Mesenchymal stem cell (in vitro differentiated cells and primary cell): ENCODE measurements at regions not wholly inside any gene's neighbourhood (a gene's known extent, or its start where the extent isn't known, plus 50 kb on each side); places are given as distances from the start of the nearest gene placed in this dataset.

Experiments
- DNase-seq: peaks from one replicate; pipeline ENCODE4 v3.0.0-alpha.2; 2013
- H2AFZ ChIP-seq: one replicate; pipeline ENCODE4 v1.6.1; 2013; ENCODE audit warnings: low read depth, mild to moderate bottlenecking, control low read depth, inconsistent platforms, low read length, moderate library complexity
- H2AK5ac ChIP-seq: 2 replicates; pipeline ENCODE4 v1.6.1; 2013; ENCODE audit warnings: low read length, moderate library complexity, mild to moderate bottlenecking, inconsistent platforms; ENCODE audit not compliant: severe bottlenecking
- H2BK120ac ChIP-seq: one replicate; pipeline ENCODE4 v1.6.1; 2013; ENCODE audit warnings: low read depth, mild to moderate bottlenecking, inconsistent platforms, low read length, moderate library complexity
- H2BK12ac ChIP-seq, 2 experiments: one replicate each; pipeline ENCODE4 v1.6.1; 2013; ENCODE audit warnings: inconsistent platforms in 2 of 2, low read length in 2 of 2, mild to moderate bottlenecking in 2 of 2, moderate library complexity in 2 of 2, control low read depth in 1 of 2
- H2BK15ac ChIP-seq: one replicate; pipeline ENCODE4 v1.6.1; 2013; ENCODE audit warnings: mild to moderate bottlenecking, low read depth, inconsistent platforms; ENCODE audit not compliant: poor library complexity, severe bottlenecking
- H2BK5ac ChIP-seq: 2 replicates; pipeline ENCODE4 v1.6.1; 2013; ENCODE audit warnings: low read depth, mild to moderate bottlenecking, low read length, control low read depth, inconsistent platforms; ENCODE audit not compliant: poor library complexity, severe bottlenecking
- H3K14ac ChIP-seq, 2 experiments: one replicate each; pipeline ENCODE4 v1.6.1; 2013; ENCODE audit warnings: inconsistent platforms in 2 of 2, low read length in 2 of 2, control low read depth in 1 of 2, mild to moderate bottlenecking in 1 of 2, moderate library complexity in 1 of 2
- H3K18ac ChIP-seq, 2 experiments: one replicate each; pipeline ENCODE4 v1.6.1; 2013; ENCODE audit warnings: inconsistent platforms in 2 of 2, low read length in 2 of 2, control low read depth in 1 of 2, low read depth in 1 of 2, mild to moderate bottlenecking in 1 of 2
- H3K23ac ChIP-seq, 2 experiments: one replicate each; pipeline ENCODE4 v1.6.1; 2013; ENCODE audit warnings: inconsistent platforms in 2 of 2, low read length in 2 of 2, mild to moderate bottlenecking in 2 of 2, moderate library complexity in 2 of 2, control low read depth in 1 of 2
- H3K27ac ChIP-seq: 2 replicates; pipeline ENCODE4 v1.5.1; 2013; ENCODE audit warnings: mild to moderate bottlenecking, moderate library complexity, low read length, control low read depth, inconsistent platforms; ENCODE audit not compliant: poor library complexity, severe bottlenecking
- H3K27me3 ChIP-seq, 2 experiments: 2 replicates each; pipeline versions ENCODE4 v1.6.1 to v1.7.0; 2013; ENCODE audit warnings: low read length in 2 of 2, mild to moderate bottlenecking in 2 of 2, moderate library complexity in 2 of 2, control low read depth in 1 of 2, inconsistent platforms in 1 of 2; ENCODE audit not compliant: control insufficient read depth in 1 of 2, insufficient read depth in 1 of 2
- H3K36me3 ChIP-seq, 2 experiments: 2 replicates each; pipeline versions ENCODE4 v1.6.1 to v1.7.0; 2013; ENCODE audit warnings: low read length in 2 of 2, control low read depth in 1 of 2, inconsistent platforms in 1 of 2, low read depth in 1 of 2, mild to moderate bottlenecking in 1 of 2; ENCODE audit not compliant: insufficient read depth in 2 of 2, control insufficient read depth in 1 of 2
- H3K4ac ChIP-seq, 2 experiments: one replicate each; pipeline ENCODE4 v1.6.1; 2013; ENCODE audit warnings: inconsistent platforms in 2 of 2, low read length in 2 of 2, mild to moderate bottlenecking in 2 of 2, moderate library complexity in 2 of 2, control low read depth in 1 of 2, low read depth in 1 of 2
- H3K4me1 ChIP-seq: 2 replicates; pipeline ENCODE4 v1.6.1; 2013; ENCODE audit warnings: low read depth, low read length, control low read depth; ENCODE audit not compliant: control insufficient read depth, insufficient read depth
- H3K4me2 ChIP-seq: 2 replicates; pipeline ENCODE4 v1.6.1; 2013; ENCODE audit warnings: low read length, mild to moderate bottlenecking, inconsistent platforms; ENCODE audit not compliant: poor library complexity, severe bottlenecking
- H3K4me3 ChIP-seq, 2 experiments: 2 replicates each; pipeline versions ENCODE4 v1.5.1 to v1.7.0; 2013; ENCODE audit warnings: low read length in 2 of 2, mild to moderate bottlenecking in 2 of 2, control low read depth in 1 of 2, low read depth in 1 of 2; ENCODE audit not compliant: insufficient read depth in 1 of 2
- H3K79me1 ChIP-seq: replicated peaks from 2 replicates; pipeline ENCODE4 v1.6.1; 2013; ENCODE audit warnings: mild to moderate bottlenecking, control low read depth, low read length, inconsistent platforms; ENCODE audit not compliant: poor library complexity, severe bottlenecking
- H3K9ac ChIP-seq: 2 replicates; pipeline ENCODE4 v1.7.0; 2013; ENCODE audit warnings: mild to moderate bottlenecking, low read length, moderate library complexity
- H3K9me3 ChIP-seq: 2 replicates; pipeline ENCODE4 v1.7.0; 2013; ENCODE audit warnings: mild to moderate bottlenecking, low read length; ENCODE audit not compliant: control insufficient read depth
- H4K8ac ChIP-seq: one replicate; pipeline ENCODE4 v1.6.1; 2013; ENCODE audit warnings: inconsistent platforms, mild to moderate bottlenecking, low read length, moderate library complexity
- H4K91ac ChIP-seq: one replicate; pipeline ENCODE4 v1.6.1; 2013; ENCODE audit warnings: mild to moderate bottlenecking, low read length, inconsistent platforms
- WGBS: methylation state at CpG from one replicate; pipeline ENCODE4 v1.1.7; 2013; ENCODE audit warnings: mixed read lengths; 5-methylcytosine and 5-hydroxymethylcytosine counted together

DNA sequence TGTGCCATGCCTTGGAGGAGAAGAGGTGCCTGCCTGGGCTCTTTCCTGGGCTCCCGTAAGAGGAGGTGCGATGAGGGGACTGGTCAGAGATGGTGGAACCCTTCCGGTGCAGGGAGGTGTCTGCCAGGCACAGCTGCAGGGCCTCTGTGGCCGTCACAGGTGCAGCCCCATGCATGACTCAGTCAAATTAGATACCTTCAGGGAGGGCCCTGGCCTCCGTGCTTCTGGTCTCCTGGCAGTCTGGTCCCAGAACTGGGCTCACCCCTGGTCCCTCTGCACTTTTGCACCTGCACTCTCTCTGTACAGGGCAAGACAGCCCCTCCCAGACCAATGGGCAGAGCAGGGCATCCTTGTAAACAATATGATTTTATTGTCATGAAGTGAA is 49.9 kb upstream of the LRPAP1 start:
- H2AFZ ChIP-seq: no peak overlapping the region
- no peak overlapping the region for H2BK12ac ChIP-seq
- peaks cover 0 to 2% of the 10 kb centered on the region in 2 experiments for H3K27me3 ChIP-seq
- H3K27ac ChIP-seq: no peak overlapping the region
- H3K18ac ChIP-seq: no peak overlapping the region
- no peak for DNase-seq
- no peak overlapping the region for H3K4me2 ChIP-seq
- H2AK5ac ChIP-seq: no peak overlapping the region
- no peak overlapping the region for H3K23ac ChIP-seq
- H3K4me1 ChIP-seq: no peaks in the 10 kb centered on the region
- H4K91ac ChIP-seq: no peak overlapping the region
- no peaks in the 10 kb centered on the region for H3K79me1 ChIP-seq
- no peak overlapping the region for H3K4ac ChIP-seq
- no peak overlapping the region for H3K4me3 ChIP-seq
- no peaks in the 10 kb centered on the region for H3K9me3 ChIP-seq
- no peak overlapping the region for H4K8ac ChIP-seq
- no peak overlapping the region for H3K9ac ChIP-seq
- H3K36me3 ChIP-seq: no peaks in the 10 kb centered on the region
- no peak overlapping the region for H2BK120ac ChIP-seq
- no peak overlapping the region for H2BK5ac ChIP-seq
- 89% methylated on average over 5 of the region's 5 CpGs for whole genome bisulfite sequencing
- H2BK15ac ChIP-seq: no peak overlapping the region
- H3K14ac ChIP-seq: no peak overlapping the region
